Uterus (tissue), 2 donors: ENCODE measurements at regions not wholly inside any gene's neighbourhood (a gene's known extent, or its start where the extent isn't known, plus 50 kb on each side); places are given as distances from the start of the nearest gene placed in this dataset.

Source experiments
- POLR2A ChIP-seq, 2 donors: fragments of 450-650 bp; IDR thresholded peaks; one replicate each; pipeline ENCODE4 v1.6.1; 2016; ENCODE audit warnings: antibody characterized with exemption in 2 of 2, mild to moderate bottlenecking in 1 of 2, moderate library complexity in 1 of 2
- TF ChIP-seq, protein P1 (sequence below), 4 experiments: fragments of 200-600 bp in 2 of 4; fragments of 450-650 bp in 2 of 4; sonication (generic) in 2 of 4; IDR thresholded peaks; one replicate each; pipeline ENCODE4 v1.5.1; 2016 to 2019; ENCODE audit warnings: antibody characterized with exemption in 4 of 4, mild to moderate bottlenecking in 2 of 4, moderate library complexity in 1 of 4

DNA sequence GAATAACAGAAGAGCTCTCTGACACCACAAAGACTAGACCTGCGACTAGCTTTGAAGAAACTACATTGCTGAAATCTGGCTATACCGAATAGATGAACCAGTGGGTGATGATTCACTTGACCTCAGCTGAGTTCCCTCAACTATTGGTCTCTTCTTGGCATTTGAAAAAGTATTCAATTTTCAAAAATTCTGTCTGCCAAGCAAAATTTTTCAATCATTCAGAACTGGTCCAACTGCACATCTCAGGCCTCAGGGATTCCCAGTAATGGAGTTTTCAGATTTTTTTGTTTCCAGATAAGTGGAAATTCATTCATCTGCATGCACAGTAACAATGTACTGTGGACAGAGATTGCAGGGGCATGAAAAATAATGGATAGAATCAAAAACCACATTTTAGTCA lies 121.4 kb upstream of the NAA20 start:
- TF ChIP-seq POLR2A (IDR thresholded peaks at IDR 0.05) = no peak
- TF ChIP-seq, protein P1, sequence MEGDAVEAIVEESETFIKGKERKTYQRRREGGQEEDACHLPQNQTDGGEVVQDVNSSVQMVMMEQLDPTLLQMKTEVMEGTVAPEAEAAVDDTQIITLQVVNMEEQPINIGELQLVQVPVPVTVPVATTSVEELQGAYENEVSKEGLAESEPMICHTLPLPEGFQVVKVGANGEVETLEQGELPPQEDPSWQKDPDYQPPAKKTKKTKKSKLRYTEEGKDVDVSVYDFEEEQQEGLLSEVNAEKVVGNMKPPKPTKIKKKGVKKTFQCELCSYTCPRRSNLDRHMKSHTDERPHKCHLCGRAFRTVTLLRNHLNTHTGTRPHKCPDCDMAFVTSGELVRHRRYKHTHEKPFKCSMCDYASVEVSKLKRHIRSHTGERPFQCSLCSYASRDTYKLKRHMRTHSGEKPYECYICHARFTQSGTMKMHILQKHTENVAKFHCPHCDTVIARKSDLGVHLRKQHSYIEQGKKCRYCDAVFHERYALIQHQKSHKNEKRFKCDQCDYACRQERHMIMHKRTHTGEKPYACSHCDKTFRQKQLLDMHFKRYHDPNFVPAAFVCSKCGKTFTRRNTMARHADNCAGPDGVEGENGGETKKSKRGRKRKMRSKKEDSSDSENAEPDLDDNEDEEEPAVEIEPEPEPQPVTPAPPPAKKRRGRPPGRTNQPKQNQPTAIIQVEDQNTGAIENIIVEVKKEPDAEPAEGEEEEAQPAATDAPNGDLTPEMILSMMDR (IDR thresholded peaks at IDR 0.05) = no peak
